Panc1 (cell line): ENCODE measurements at regions not wholly inside any gene's neighbourhood (a gene's known extent, or its start where the extent isn't known, plus 50 kb on each side); places are given as distances from the start of the nearest gene placed in this dataset.

Experiments used
- ATAC-seq: fragments of 200-7000 bp; cut with Tn5 transposase; 2 replicates; pipeline ENCODE4 v1.9.1; 2020; ENCODE audit warnings: mild to moderate bottlenecking, moderate library complexity
- BruUV-seq: library from RNA; stranded (reverse); fragments of 400-500 nt; replicated peaks from 2 replicates; lab custom pipeline; 2021; lab: Mats Ljungman, UMichigan
- CTCF ChIA-PET: fragments of 300-600 bp; sonication (Branson Sonifier 250); formaldehyde crosslinking; loops from one replicate; lab custom pipeline; 2022; ENCODE audit warnings: antibody characterized with exemption; lab: Charles Lee
- POLR2A ChIA-PET: fragments of 300-600 bp; sonication (Branson Sonifier 250); formaldehyde crosslinking; loops from one replicate; lab custom pipeline; 2022; ENCODE audit warnings: antibody characterized with exemption; lab: Charles Lee
- DNase-seq: peaks from one replicate; pipeline ENCODE4 v3.0.0-alpha.2; 2010; ENCODE audit warnings: low read depth, low spot score
- H3K27ac ChIP-seq: 2 replicates; pipeline ENCODE4 v1.5.1; 2011; ENCODE audit warnings: mild to moderate bottlenecking, low read length, inconsistent platforms
- H3K27me3 ChIP-seq: fragments of 200-500 bp; sonication (Bioruptor generic); 2 replicates; pipeline ENCODE4 v1.6.0; 2014; ENCODE audit warnings: low read length, inconsistent platforms; ENCODE audit not compliant: control insufficient read depth, insufficient read depth
- H3K36me3 ChIP-seq: fragments of 200-500 bp; sonication (Bioruptor generic); 2 replicates; pipeline ENCODE4 v1.5.1; 2014; ENCODE audit warnings: inconsistent platforms, mild to moderate bottlenecking, low read length, moderate library complexity; ENCODE audit not compliant: control insufficient read depth, insufficient read depth
- H3K4me1 ChIP-seq: 2 replicates; pipeline ENCODE4 v1.5.1; 2011; ENCODE audit warnings: inconsistent platforms, mild to moderate bottlenecking, low read length, moderate library complexity; ENCODE audit not compliant: control insufficient read depth, insufficient read depth
- H3K4me3 ChIP-seq, 2 experiments: 2 replicates each; pipeline ENCODE4 v1.5.1; 2011 to 2012; ENCODE audit warnings: low read depth in 2 of 2, low read length in 2 of 2, mild to moderate bottlenecking in 2 of 2, inconsistent platforms in 1 of 2, moderate library complexity in 1 of 2
- H3K9me3 ChIP-seq: fragments of 200-500 bp; sonication (Bioruptor generic); 2 replicates; pipeline ENCODE4 v1.5.1; 2014; ENCODE audit warnings: low read depth, mild to moderate bottlenecking, inconsistent platforms, low read length, moderate library complexity; ENCODE audit not compliant: control insufficient read depth, insufficient read depth
- CTCF ChIP-seq: fragments of 450-650 bp; IDR thresholded peaks from 2 replicates; pipeline ENCODE4 v1.5.1; 2017; ENCODE audit warnings: mild to moderate bottlenecking
- POLR2AphosphoS5 ChIP-seq: IDR thresholded peaks from 2 replicates; pipeline ENCODE4 v1.6.1; 2012; ENCODE audit warnings: mild to moderate bottlenecking, low read depth, low read length, moderate library complexity
- REST ChIP-seq, 2 experiments: IDR thresholded peaks; 2 replicates each; pipeline ENCODE4 v1.6.1; 2011 to 2012; ENCODE audit warnings: low read depth in 2 of 2, control low read depth in 1 of 2, low read length in 1 of 2, mild to moderate bottlenecking in 1 of 2, moderate library complexity in 1 of 2; ENCODE audit not compliant: insufficient read depth in 1 of 2
- SIN3A ChIP-seq: IDR thresholded peaks from 2 replicates; pipeline ENCODE4 v1.6.1; 2012; ENCODE audit warnings: low read depth, mild to moderate bottlenecking, low read length, moderate library complexity, borderline replicate concordance; ENCODE audit not compliant: insufficient read depth
- TCF7L2 ChIP-seq: IDR thresholded peaks from 2 replicates; pipeline ENCODE4 v1.6.1; 2011; ENCODE audit warnings: mild to moderate bottlenecking, low read depth, low read length, inconsistent platforms
- in situ Hi-C: cut with HindIII; loops from 2 replicates; pipeline ENCODE4 v1.10.0; 2016; ENCODE audit warnings: low sequenced_read_pairs, low pct_unique_long_range_greater_than_20kb
- intact Hi-C: fragments of 100-400 bp; cut with micrococcal nuclease; formaldehyde crosslinking; loops from one replicate; pipeline ENCODE4 v1.10.0; 2022; ENCODE audit not compliant: unreplicated experiment

DNA sequence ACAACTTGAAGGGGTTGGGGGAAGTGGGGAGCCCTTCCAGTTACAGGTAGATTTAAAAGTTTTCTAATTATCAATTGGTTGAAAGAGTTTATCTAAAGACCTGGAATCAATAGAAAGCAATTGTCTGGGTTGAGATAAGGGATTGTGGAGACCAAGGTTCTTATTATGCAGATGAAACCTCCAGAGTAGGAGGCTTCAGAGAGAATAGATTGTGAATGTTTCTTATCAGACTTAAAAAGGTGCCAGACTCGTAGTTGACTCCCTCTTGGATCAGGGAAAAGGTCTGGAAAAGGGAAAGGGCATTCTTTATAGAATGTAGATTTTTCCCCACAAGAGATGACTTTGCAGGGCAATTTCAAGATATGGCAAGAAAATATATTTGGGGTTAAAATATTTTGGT lies 100.8 kb downstream of the GADD45G start:
- H3K27ac ChIP-seq: no peak overlapping the region
- ChIA-PET CTCF (no interaction called here), POLR2A (no interaction called here)
- DNase-seq (no peak), ATAC-seq (no peak)
- TF ChIP-seq TCF7L2 (no peak), REST (IDR thresholded peaks at IDR 0.05; ENCODE audit: insufficient read depth in 1 of 2, low read depth in 2 of 2, low read length in 1 of 2) (no peak), SIN3A (no peak), CTCF (no peak), POLR2AphosphoS5 (no peak)
- intact Hi-C loops (no loop called here), in situ Hi-C loops (no loop called here)
- no peaks in the 10 kb centered on the region for H3K9me3 ChIP-seq
- no peaks in the 10 kb centered on the region for H3K36me3 ChIP-seq
- H3K4me3 ChIP-seq: no peak overlapping the region
- H3K27me3 ChIP-seq: no peaks in the 10 kb centered on the region
- no TSS peak for BruUV-seq
- no peaks in the 10 kb centered on the region for H3K4me1 ChIP-seq

DNA sequence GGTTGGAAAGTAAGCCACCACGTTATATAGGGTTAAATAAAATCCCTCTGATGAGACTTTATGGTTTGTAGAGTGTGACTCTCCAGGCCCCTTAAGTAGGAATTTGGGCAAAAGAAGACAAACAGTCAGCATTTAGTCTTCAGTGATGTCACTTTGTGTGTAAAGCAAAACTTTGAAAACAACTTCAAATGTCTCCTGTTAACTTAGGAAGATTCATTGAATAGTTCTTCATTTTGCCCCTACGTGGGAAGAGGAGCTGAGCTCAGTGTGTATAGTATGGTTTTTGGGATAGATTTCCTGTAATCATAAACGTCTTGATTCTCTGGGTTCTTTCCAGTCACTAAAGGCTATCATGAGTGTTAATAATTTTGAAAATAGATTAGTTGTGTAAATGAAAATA lies 101.3 kb downstream of the GADD45G start:
- ATAC-seq (no peak), DNase-seq (no peak)
- H3K27ac ChIP-seq: no peak overlapping the region
- no TSS peak for BruUV-seq
- no peaks in the 10 kb centered on the region for H3K36me3 ChIP-seq
- ChIA-PET CTCF (no interaction called here), POLR2A (no interaction called here)
- H3K4me1 ChIP-seq: no peaks in the 10 kb centered on the region
- TF ChIP-seq CTCF: no peak
- no peak for TF ChIP-seq TCF7L2
- no peak for TF ChIP-seq SIN3A
- TF ChIP-seq POLR2AphosphoS5: no peak
- no peak for TF ChIP-seq REST (IDR thresholded peaks at IDR 0.05; ENCODE audit: insufficient read depth in 1 of 2, low read depth in 2 of 2, low read length in 1 of 2)
- no peaks in the 10 kb centered on the region for H3K9me3 ChIP-seq
- no peak overlapping the region for H3K4me3 ChIP-seq
- no peaks in the 10 kb centered on the region for H3K27me3 ChIP-seq
- in situ Hi-C loops: no loop called here
- intact Hi-C loops: no loop called here
